Upper lobe of right lung (tissue), 1 donor: ENCODE measurements at regions not wholly inside any gene's neighbourhood (a gene's known extent, or its start where the extent isn't known, plus 50 kb on each side); places are given as distances from the start of the nearest gene placed in this dataset.

Experiments used
- ATAC-seq: fragments of 200-7000 bp; cut with Tn5 transposase; one replicate; pipeline ENCODE4 v1.9.1; 2020; ENCODE audit warnings: mild to moderate bottlenecking, moderate library complexity
- DNase-seq: peaks from one replicate; pipeline ENCODE4 v3.0.0-alpha.2; 2020
- H3K27ac ChIP-seq: fragments of 200-600 bp; one replicate; pipeline ENCODE4 v1.8.0; 2022
- H3K27me3 ChIP-seq: fragments of 200-600 bp; one replicate; pipeline ENCODE4 v1.8.0; 2022; ENCODE audit warnings: mild to moderate bottlenecking
- H3K36me3 ChIP-seq: fragments of 200-600 bp; one replicate; pipeline ENCODE4 v1.8.0; 2022
- H3K4me1 ChIP-seq: fragments of 200-600 bp; one replicate; pipeline ENCODE4 v1.8.0; 2022
- H3K4me3 ChIP-seq: fragments of 200-600 bp; one replicate; pipeline ENCODE4 v1.8.0; 2022; ENCODE audit warnings: mild to moderate bottlenecking
- H3K9me3 ChIP-seq: fragments of 200-600 bp; one replicate; pipeline ENCODE4 v1.8.0; 2022
- intact Hi-C: fragments of 100-400 bp; cut with DNase I; formaldehyde crosslinking; loops from one replicate; pipeline ENCODE4 v1.11.0; 2022
- TF ChIP-seq, protein P1 (sequence below): fragments of 200-600 bp; IDR thresholded peaks from one replicate; pipeline ENCODE4 v1.8.0; 2022; ENCODE audit warnings: antibody characterized with exemption
- donor health status: DM: no; HTN: yes; CAD: no; lungs with severe emphysema.

DNA sequence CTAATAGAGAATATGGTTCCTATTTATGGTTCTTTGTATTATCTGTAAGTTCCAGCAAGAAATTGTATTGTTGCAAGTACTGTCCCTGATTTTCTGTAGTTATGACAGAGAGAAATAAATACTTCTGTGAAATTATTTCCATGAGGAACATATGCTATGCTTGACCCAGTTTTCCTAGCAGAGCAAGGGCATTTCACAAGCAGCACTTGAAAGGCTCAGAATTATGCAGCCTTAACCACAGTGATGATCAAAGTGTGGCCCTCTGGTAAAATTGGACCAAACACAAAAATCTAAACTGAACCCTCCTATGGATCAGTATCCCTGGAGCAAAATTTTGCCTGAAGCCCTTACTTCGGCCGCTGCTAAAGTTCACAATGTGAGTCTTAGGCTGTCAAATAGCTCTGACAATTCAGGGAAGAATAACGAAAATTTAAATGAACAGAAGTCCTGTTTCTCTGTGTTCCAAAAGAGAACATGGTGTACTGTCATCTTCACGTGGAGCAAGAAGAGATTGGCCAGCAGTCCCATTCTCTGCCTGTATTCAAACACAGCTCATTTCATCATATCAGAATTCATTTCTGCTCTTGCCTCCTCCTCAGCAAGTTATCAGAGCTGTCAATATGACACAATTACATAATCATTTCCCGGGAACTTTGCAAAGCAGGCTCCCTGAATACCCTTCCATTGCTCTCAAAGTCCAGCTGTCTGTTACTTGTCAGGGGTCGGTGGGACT is 471.9 kb downstream of the RPS29 start:
- TF ChIP-seq, protein P1, sequence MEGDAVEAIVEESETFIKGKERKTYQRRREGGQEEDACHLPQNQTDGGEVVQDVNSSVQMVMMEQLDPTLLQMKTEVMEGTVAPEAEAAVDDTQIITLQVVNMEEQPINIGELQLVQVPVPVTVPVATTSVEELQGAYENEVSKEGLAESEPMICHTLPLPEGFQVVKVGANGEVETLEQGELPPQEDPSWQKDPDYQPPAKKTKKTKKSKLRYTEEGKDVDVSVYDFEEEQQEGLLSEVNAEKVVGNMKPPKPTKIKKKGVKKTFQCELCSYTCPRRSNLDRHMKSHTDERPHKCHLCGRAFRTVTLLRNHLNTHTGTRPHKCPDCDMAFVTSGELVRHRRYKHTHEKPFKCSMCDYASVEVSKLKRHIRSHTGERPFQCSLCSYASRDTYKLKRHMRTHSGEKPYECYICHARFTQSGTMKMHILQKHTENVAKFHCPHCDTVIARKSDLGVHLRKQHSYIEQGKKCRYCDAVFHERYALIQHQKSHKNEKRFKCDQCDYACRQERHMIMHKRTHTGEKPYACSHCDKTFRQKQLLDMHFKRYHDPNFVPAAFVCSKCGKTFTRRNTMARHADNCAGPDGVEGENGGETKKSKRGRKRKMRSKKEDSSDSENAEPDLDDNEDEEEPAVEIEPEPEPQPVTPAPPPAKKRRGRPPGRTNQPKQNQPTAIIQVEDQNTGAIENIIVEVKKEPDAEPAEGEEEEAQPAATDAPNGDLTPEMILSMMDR: no peak
- H3K27ac ChIP-seq: no peak overlapping the region
- ATAC-seq: peak; percentile 65
- DNase-seq: no peak
- H3K27me3 ChIP-seq: no peaks in the 10 kb centered on the region
- no peak overlapping the region for H3K4me3 ChIP-seq
- intact Hi-C loops: no loop called here
- H3K36me3 ChIP-seq: no peaks in the 10 kb centered on the region
- no peaks in the 10 kb centered on the region for H3K4me1 ChIP-seq
- no peaks in the 10 kb centered on the region for H3K9me3 ChIP-seq

DNA sequence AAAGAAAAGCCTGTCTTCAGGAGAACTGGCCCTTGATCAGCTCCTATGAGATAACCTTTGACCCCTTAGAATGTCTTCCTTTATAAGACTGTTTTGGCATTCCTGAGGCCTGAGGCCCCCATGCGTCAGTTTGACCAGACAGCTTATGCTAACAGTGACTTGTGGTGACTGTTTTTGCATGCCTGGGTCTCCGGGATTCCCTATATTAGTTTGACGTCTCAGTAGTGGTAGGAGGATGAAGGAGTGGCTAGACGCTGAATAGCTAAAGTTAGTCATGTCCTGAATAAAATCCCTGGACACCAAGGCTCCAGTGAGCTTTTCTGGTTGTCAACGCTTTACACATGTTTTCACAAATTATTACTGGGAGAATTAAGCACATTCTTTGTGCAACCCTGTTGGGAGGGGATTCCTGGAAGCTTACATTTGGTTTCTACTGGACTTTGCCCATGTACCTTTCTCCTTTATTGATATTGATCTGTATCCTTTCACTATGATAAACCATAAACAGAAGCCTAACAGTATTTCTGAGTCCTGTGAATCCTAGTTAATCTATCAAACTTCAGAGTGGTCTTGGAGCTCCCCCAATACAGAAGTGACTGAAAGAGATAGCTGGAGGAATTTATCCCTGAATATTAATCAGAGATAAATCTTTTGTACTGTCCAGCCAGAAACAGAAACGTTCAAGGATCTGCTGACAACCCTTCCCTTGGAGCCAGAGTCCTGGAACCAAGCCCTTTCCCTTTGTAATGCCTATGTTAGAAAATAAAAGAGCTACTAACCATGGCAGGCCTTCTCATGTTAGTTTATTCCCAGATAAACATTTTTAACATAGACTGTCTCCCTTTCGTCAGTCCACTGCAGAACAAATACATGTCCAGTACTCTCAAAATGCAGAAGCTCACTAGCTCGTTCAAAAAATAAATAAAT is 479.2 kb downstream of the RPS29 start:
- intact Hi-C loops: no loop called here
- Histone ChIP-seq H3K36me3 (no peaks in the 10 kb centered on the region), H3K9me3 (no peaks in the 10 kb centered on the region), H3K4me3 (no peak overlapping the region), H3K4me1 (no peaks in the 10 kb centered on the region), H3K27me3 (no peaks in the 10 kb centered on the region), H3K27ac (no peak overlapping the region)
- no peak for DNase-seq
- ATAC-seq: no peak
- TF ChIP-seq, protein P1: no peak

DNA sequence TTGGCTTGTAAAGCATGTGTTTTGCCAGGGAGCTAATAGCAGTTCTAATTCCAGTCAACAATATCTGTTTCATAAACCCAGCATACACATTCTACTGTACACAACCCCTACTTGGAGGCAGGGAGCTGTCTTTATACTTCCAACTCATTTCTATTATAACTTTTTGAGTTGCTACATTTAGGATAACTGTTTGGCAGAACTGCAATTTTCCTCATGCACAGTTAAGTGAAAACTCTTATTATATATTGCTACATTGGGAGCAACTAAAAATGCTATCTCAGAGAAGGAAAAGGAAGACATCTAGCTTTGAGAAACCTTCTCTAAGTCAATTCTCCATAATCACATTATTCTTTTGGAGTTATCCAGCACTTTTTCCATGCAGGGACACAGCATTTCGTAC is 480.2 kb downstream of the RPS29 start:
- no peak overlapping the region for H3K4me3 ChIP-seq
- intact Hi-C loops: no loop called here
- ATAC-seq: no peak

DNA sequence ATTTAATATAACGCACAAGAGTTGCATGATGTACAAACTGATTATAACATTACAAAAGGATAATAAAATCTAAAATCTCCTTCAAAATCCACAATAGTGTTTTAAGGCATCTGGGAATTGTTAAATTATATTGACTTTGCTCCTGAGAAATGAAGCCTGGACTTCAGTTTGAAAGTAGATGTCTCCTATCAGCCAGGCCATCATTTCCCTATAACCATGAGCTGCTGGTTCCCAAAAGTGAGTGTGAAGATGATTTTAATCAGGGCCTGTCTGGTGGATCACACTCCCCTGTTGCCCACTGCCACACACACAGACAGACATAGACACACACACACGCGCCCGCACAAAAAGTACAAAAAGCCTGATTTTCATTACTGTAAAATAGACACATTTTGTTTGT is 480.7 kb downstream of the RPS29 start:
- DNase-seq (no peak), ATAC-seq (no peak)
- Histone ChIP-seq H3K9me3 (no peaks in the 10 kb centered on the region), H3K27ac (no peak overlapping the region), H3K4me3 (no peak overlapping the region), H3K27me3 (no peaks in the 10 kb centered on the region), H3K4me1 (no peaks in the 10 kb centered on the region), H3K36me3 (no peaks in the 10 kb centered on the region)
- intact Hi-C loops: no loop called here
- TF ChIP-seq, protein P1: no peak

More for the DNA sequence above, 480.2 kb downstream of the RPS29 start:
- no peaks in the 10 kb centered on the region for H3K4me1 ChIP-seq
- H3K36me3 ChIP-seq: no peaks in the 10 kb centered on the region
- no peak for DNase-seq
- H3K27ac ChIP-seq: no peak overlapping the region
- no peaks in the 10 kb centered on the region for H3K27me3 ChIP-seq
- no peaks in the 10 kb centered on the region for H3K9me3 ChIP-seq
- TF ChIP-seq, protein P1: no peak

DNA sequence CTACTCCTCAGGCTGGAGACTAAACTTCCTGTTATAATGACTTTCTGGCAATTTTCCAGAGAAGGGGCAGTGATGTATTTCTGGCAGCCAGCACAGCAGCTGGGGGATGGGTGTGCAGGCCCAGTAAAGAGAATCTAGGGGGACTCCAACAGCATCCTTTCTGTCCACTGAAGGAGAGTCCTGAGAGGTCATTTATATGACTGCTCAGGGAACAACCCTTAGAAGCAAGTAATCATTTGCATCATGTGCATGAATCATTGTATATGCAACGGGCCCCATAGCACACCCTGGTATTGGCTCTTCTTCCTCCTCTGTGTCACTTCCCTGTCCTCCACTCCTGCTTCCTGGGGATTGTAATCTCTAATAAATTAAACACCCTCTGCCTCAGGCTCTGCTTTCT is 493.8 kb downstream of the RPS29 start:
- DNase-seq: no peak
- TF ChIP-seq, protein P1: no peak
- Histone ChIP-seq H3K4me1 (no peaks in the 10 kb centered on the region), H3K27ac (no peak overlapping the region), H3K4me3 (no peak overlapping the region), H3K36me3 (no peaks in the 10 kb centered on the region), H3K27me3 (no peaks in the 10 kb centered on the region), H3K9me3 (no peaks in the 10 kb centered on the region)
- ATAC-seq: no peak
- intact Hi-C loops: no loop called here
